CD4-positive, alpha-beta T cell treated with Interleukin-10 for 1 hour (primary cell): ENCODE measurements at regions not wholly inside any gene's neighbourhood (a gene's known extent, or its start where the extent isn't known, plus 50 kb on each side); places are given as distances from the start of the nearest gene placed in this dataset.
A peak's percentile ranks its signal among the peaks of the same experiment; 100 is the strongest.

Experiments
- DNase-seq: peaks from one replicate; pipeline ENCODE4 v3.0.0-alpha.2; 2020

DNA sequence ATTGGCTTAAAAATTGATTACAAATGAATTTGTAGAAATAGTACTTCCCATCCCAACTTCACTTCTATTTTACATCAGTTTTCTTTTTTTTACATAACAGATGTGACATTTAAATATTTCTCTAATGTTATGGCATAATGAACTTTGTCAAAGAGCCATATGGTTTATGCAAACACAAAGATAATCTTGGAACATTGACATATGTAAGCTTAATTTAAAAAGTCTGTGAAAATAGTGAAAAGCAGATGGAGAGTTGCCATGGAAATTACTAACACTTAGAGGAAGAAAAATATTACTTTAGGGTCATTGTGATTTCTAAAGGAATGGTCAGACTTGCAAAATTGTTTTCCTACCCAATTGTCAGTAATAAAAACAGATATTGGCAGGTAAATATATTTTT, 232.4 kb downstream of the AEBP2 start:
- no peak for DNase-seq

- DNase-seq = no peak
Observed at GRCh38 chr12:19674437-19674836, 235.1 kb downstream of the AEBP2 start.

DNA sequence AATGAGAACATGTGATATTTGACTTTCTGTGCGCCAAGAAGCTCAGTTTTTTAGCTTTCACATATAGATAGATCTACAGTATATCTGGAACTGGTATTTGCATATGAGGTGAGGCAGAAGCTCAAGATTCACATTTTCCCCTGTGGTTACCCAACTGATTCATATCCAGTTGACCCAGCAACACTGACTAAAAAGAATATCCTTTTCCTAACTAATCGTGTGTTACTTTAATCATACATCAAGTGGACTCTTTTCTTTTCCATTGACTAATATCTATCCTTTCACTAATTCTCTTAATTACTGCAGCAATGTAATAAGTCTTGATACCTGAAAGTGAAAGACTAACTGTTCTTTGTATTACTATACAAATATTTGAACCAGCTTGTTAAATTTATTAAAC, 236.1 kb downstream of the AEBP2 start:
- no peak for DNase-seq

DNA sequence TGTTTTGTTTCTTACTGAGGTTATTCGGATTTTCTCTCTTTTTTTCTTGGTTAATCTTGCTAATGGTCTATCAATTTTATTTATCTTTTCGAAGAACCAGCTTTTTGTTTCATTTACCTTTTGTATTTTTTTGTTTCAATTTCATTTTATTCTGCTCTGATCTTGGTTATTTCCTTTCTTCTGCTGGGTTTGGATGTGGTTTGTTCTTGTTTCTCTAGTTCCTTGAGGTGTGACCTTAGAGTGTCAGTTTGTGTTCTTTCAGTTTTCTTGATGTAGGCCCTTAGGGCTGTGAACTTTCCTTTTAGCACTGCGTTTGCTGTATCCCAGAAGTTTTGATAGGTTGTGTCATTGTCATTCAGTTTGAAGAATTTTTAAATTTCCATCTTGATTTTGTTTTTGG, 239.2 kb downstream of the AEBP2 start:
- peak; percentile 60 for DNase-seq

- DNase-seq = no peak
Observed at GRCh38 chr12:19681007-19681406, 241.7 kb downstream of the AEBP2 start.

DNA sequence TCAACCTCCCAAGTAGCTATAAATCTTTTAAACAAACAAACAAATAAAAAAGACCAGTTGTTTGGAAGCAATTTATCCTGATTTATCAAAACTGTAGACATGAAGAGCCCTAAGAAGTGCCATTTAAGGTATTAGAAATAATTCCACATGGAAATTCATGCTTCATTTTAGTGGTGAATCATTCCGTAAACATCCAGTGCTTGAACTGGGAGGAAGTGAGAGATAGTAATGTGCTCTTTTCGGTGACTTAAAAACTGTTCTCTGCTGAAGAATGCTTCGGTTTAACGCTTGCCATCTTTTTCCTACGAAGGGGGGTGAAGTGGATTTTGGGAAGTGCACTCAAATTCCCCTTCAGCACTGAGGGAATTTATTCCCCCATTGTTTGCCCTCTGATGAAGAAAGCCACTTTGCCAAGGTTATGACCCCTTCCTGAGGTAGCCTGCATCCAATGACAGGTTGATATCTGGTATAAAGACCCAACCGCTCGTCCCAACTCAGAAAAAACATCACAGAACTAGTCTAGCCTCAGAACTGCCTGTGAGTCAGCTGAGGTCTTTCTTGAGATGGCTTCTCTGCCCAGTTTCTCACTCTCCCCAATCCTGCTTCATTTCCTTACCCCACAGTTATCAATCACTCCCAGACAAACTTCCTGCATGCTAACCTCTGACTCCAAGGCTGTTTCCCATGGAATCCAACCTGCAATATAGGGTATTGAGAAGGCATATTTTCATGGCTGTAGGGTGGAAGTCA, 244.1 kb downstream of the AEBP2 start:
- DNase-seq = no peak

DNA sequence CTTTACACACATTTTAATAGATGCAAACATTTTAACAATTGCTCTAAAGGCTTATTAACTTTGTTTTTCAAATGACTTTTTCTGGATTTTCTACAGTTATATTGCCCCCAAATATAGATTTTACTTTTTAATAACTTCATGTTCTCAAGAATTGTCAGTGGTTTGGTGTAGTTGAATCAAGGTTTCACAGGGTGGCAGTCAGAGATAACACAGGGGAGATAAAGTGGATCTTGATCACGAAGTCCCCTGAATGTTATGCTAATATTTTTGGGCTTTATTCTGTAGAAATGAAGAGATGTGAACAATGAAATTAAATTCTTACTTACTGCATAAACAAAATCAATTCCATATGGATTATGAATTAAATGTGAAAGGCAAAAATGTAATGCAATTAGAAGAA, 248.1 kb downstream of the AEBP2 start:
- no peak for DNase-seq

DNA sequence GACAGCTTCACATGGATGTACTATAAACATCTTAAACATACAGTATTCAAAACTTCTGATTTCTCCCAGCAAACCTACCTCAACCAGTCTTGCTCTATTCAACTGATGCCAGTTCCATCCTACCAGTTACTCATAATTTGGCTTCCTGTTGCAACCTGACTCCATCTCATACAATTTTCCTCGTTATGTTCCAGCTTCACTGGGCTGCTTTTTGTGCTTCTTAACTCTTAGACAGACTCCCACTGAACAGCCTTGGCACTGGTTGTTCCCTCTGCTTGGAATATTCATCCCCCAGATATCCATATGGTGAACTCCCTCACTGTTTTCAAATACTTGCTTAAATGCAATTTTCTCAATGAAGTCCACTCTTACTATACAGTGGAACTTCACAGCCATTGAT, 249.2 kb downstream of the AEBP2 start:
- no peak for DNase-seq

GRCh38 chr12:19689226-19689625, 249.9 kb downstream of the AEBP2 start:
- no peak for DNase-seq

DNA sequence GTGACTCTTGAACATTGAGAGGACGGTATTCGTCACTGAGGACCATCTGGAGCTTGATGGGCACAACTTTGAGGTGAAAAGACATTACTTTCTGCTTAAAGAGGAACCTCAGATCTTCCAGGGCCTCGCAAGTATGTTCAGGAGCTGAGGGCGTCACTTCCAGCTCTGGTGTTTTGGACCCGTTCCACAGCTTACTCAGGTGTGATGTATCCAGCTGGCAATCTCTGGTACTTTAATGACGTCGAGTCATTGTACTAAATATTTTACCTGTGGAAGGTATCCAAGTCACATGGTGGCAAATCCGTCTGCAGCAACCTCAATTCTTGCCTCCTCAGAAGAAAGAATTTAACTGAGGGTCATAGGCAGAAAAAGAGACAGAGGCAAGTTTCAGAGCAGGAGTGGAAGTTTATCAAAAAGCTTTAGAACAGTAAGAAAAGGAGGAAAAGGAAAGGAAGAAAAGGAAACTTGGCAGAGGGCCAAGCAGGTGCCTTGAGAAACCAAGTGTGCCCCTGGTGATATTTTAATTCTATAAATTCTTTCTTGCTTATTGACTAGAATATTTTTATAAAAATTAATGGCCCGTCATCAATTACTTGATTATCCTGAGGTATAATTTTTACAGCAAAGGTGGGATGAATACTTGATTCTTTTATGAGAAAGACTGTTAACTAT, 250.6 kb downstream of the AEBP2 start:
- no peak for DNase-seq

GRCh38 chr12:19692091-19692490, 252.8 kb downstream of the AEBP2 start:
- no peak for DNase-seq

DNA sequence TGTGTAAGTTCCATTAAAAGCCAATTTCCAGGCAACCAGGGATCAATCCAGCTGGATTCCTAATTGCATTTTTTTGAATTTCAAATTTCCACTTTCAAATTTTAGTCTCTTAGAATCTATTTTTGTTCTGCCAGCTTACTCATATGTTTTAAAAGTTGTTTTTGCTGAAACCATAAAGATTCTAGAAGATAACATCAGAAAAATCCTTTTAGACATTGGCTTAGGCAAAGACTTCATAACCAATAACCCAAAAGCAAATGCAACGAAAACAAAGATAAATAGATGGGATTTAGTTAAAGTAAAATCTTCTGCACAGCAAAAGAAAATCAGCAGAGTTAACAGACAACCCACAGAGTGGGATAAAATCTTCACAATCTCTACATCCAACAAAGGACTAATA, 253.3 kb downstream of the AEBP2 start:
- DNase-seq = no peak

GRCh38 chr12:19694627-19695026, 255.3 kb downstream of the AEBP2 start:
- DNase-seq = no peak

- DNase-seq = no peak
Observed at GRCh38 chr12:19695244-19696098, 256.2 kb downstream of the AEBP2 start.

DNA sequence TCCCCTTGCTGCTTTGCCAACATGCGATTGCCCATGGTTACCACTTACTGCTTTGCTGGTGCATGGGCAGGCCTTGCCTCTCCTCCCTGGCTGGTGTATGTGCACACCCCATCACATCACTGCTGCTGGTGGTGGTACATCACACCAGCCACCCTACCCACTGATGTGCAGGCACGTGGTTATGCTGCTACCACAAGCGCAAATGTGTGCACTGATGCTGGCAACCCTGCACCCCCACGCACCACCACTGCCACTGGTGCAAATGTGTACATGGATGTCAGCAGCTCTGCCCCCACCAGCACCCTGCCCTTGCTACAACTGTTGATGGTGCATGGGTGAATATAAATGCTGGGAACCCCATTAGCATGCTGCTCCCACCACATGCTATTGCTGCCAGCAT, 261.7 kb downstream of the AEBP2 start:
- no peak for DNase-seq

DNA sequence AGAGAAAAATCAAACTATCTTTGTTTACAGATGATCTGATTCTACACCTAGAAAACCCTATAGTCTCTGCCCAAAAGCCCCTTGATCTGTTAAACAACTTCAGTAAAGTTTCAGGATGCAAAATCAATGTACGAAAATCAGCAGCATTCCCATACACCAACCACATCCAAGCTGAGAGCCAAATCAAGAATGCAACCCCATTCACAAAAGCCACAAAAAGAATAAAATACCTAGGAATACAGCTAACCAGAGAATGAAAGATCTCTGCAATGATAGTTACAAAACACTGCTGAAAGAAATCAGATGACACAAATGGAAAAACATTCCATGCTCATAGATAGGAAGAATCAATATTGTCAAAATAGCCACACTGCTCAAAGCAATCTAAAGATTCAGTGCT, 265.7 kb downstream of the AEBP2 start:
- DNase-seq = no peak

DNA sequence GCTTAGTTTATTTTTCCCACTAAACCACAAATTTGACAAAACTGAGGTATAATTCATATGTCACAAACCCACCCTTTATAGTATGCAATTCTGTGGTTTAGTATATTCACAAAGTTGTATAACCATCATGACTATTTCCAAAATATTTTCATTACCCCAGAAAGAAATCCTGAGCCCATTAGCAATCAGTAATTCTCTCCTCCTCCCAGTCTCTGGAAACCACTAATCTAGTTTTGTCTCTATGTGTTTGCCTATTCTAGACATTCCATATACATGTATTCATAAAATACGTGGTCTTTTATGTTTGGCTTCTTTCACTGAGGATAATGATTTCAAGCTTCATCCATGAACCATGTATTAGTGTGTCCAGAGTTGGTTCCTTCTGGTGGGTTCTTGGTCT, 267.6 kb downstream of the AEBP2 start:
- no peak for DNase-seq

- no peak for DNase-seq
Observed at GRCh38 chr12:19707948-19708409, 268.7 kb downstream of the AEBP2 start.

DNA sequence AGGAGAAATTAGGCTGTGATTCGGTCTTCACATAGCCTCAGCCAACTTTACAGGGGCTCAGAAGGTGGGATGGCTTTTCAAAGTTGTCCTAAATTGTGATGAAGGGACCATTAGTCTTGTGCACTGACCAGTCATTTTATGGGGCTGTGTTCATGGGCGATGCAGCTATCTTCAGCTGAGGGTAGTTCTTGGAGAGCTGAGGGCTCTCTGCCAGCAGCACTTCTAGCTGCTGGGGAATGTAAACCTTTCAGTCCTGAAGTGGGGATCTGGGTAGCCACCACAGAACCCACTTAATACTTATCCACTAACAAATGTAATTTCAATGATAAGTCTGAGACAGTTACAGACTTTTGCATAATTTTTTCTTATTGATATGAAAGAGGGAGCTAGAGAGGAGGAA, 270.6 kb downstream of the AEBP2 start:
- no peak for DNase-seq

- no peak for DNase-seq
Observed at GRCh38 chr12:19710811-19711793, 271.8 kb downstream of the AEBP2 start.

DNA sequence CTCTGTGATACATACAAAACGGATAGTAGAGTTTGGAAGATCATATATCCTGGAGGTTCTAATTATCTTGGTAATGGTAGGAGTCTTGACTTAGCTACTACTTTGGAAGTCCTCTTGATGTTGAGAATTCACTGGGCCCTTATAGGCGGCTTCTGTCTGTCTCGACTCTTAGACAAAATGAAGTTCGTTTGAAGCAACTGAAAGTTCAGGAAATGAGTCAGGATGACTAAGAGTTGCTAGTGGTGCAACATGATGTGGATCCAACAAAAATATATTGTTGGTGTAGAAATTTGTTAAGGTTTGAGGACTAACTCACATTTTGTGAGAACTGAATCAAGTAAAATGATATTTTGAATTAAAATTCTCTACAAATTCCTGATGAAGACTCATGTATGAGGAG, 272.7 kb downstream of the AEBP2 start:
- DNase-seq = no peak

- DNase-seq = no peak
Observed at GRCh38 chr12:19718401-19718800, 279.1 kb downstream of the AEBP2 start.

DNA sequence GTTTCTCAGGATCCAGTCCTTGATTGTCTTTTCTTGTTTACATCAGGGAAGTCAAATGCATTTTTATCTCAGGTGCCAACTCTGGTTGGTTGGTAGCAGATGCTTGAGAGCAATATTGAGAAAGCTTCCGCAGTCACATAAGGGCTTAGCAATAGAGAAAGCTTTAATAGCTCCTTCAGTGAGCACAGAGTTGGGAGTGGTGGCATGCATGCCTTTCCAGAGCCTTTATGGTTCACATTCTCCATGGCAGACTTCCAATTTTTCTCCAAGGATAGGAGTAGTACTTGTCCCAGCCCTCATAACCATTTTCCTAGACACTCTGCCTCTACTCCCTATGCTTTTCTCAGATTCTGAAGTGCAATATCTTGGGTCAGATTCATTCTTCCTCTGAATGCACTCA, 280.4 kb downstream of the AEBP2 start:
- DNase-seq = no peak
